ENCODE measurements at regions not wholly inside any gene's neighbourhood (a gene's known extent, or its start where the extent isn't known, plus 50 kb on each side); places are given as distances from the start of the nearest gene placed in this dataset.

GRCh38 chr6:102679865-102680264 lies 1286.4 kb downstream of the GRIK2 start:
- TF ChIP-seq CTCF (IDR thresholded peaks at IDR 0.05) (no peak), POLR2AphosphoS5 (IDR thresholded peaks at IDR 0.05) (no peak), POLR2A (IDR thresholded peaks at IDR 0.05) (no peak), EP300 (IDR thresholded peaks at IDR 0.05) (no peak)
